Right lobe of liver (tissue), 6 donors: ENCODE measurements at regions not wholly inside any gene's neighbourhood (a gene's known extent, or its start where the extent isn't known, plus 50 kb on each side); places are given as distances from the start of the nearest gene placed in this dataset.

Experiments
- ATAC-seq, 4 donors: fragments of 200-7000 bp; cut with Tn5 transposase; one replicate each; pipeline ENCODE4 v1.9.1; 2020; ENCODE audit warnings: mild to moderate bottlenecking in 4 of 4, moderate library complexity in 4 of 4
- DNase-seq, 3 donors: peaks; one replicate each; pipeline ENCODE4 v3.0.0-alpha.2; 2020
- H3K27ac ChIP-seq, 3 donors: fragments of 200-600 bp; one replicate each; pipeline ENCODE4 v1.8.0; 2022
- H3K27me3 ChIP-seq, 2 donors: fragments of 200-600 bp; one replicate each; pipeline ENCODE4 v1.8.0; 2022
- H3K36me3 ChIP-seq, 4 donors: fragments of 200-600 bp; sonication (generic) in 1 of 4; one replicate each; pipeline versions ENCODE4 v1.5.1 to v1.8.0; 2017 to 2022; ENCODE audit warnings: control low read depth in 1 of 4
- H3K4me1 ChIP-seq, 4 donors: fragments of 200-600 bp; sonication (generic) in 1 of 4; one replicate each; pipeline versions ENCODE4 v1.5.1 to v1.8.0; 2017 to 2022; ENCODE audit warnings: control low read depth in 1 of 4
- H3K4me3 ChIP-seq, 3 donors: fragments of 200-600 bp; one replicate each; pipeline ENCODE4 v1.8.0; 2022
- H3K9me3 ChIP-seq, 4 donors: fragments of 200-600 bp; sonication (generic) in 1 of 4; one replicate each; pipeline versions ENCODE4 v1.5.1 to v1.8.0; 2017 to 2022; ENCODE audit warnings: control low read depth in 1 of 4
- POLR2A ChIP-seq: fragments of 450-650 bp; IDR thresholded peaks from one replicate; pipeline ENCODE4 v1.6.1; 2017; ENCODE audit warnings: antibody characterized with exemption, mild to moderate bottlenecking
- WGBS: methylation state at CpG from one replicate; pipeline ENCODE4 v1.1.6; 2018; ENCODE audit warnings: low coverage, low lambda C conversion rate; ENCODE audit not compliant: insufficient coverage; ENCODE audit errors: missing lambda C conversion rate; 5-methylcytosine and 5-hydroxymethylcytosine counted together
- intact Hi-C, 2 donors: fragments of 100-400 bp; cut with DNase I; formaldehyde crosslinking; loops; one replicate each; pipeline versions ENCODE4 v1.11.2 to v1.14.1; 2022
- TF ChIP-seq, protein P1 (sequence below), 4 donors: fragments of 200-600 bp in 3 of 4; fragments of 450-650 bp in 1 of 4; IDR thresholded peaks; one replicate each; pipeline versions ENCODE4 v1.5.1 to v1.8.0; 2016 to 2022; ENCODE audit warnings: antibody characterized with exemption in 4 of 4, mild to moderate bottlenecking in 2 of 4
- donor health status: DM: no; HTN: yes; CAD: no.
- donor health status: DM: no; HTN: no; CAD: no.
- donor health status: DM: no; HTN: no; CAD: no.
- donor health status: DM: no; HTN: yes; CAD: no.
- donor health status: DM: no; HTN: yes; CAD: no.

GRCh38 chr5:71806711-71807110 is 87.6 kb downstream of the CARTPT start:
- WGBS: 62% methylated on average over 1 of the region's 1 CpG
- Histone ChIP-seq H3K9me3 (no peaks in the 10 kb centered on the region), H3K36me3 (no peaks in the 10 kb centered on the region), H3K4me1 (no peaks in the 10 kb centered on the region), H3K27ac (no peak overlapping the region), H3K27me3 (no peaks in the 10 kb centered on the region), H3K4me3 (no peak overlapping the region)
- DNase-seq: no peak
- intact Hi-C loops: no loop called here
- ATAC-seq: no peak
- TF ChIP-seq POLR2A: no peak
- TF ChIP-seq, protein P1, sequence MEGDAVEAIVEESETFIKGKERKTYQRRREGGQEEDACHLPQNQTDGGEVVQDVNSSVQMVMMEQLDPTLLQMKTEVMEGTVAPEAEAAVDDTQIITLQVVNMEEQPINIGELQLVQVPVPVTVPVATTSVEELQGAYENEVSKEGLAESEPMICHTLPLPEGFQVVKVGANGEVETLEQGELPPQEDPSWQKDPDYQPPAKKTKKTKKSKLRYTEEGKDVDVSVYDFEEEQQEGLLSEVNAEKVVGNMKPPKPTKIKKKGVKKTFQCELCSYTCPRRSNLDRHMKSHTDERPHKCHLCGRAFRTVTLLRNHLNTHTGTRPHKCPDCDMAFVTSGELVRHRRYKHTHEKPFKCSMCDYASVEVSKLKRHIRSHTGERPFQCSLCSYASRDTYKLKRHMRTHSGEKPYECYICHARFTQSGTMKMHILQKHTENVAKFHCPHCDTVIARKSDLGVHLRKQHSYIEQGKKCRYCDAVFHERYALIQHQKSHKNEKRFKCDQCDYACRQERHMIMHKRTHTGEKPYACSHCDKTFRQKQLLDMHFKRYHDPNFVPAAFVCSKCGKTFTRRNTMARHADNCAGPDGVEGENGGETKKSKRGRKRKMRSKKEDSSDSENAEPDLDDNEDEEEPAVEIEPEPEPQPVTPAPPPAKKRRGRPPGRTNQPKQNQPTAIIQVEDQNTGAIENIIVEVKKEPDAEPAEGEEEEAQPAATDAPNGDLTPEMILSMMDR (IDR thresholded peaks at IDR 0.05): no peak

- no peak overlapping the region for H3K4me3 ChIP-seq
- 69% methylated on average over 4 of the region's 4 CpGs for WGBS
- DNase-seq (no peak), ATAC-seq (no peak)
- H3K27me3 ChIP-seq: no peaks in the 10 kb centered on the region
- no peaks in the 10 kb centered on the region for H3K4me1 ChIP-seq
- intact Hi-C loops: no loop called here
- H3K27ac ChIP-seq: no peak overlapping the region
- TF ChIP-seq, protein P1 (IDR thresholded peaks at IDR 0.05): no peak
- no peak for TF ChIP-seq POLR2A
- no peaks in the 10 kb centered on the region for H3K36me3 ChIP-seq
- no peaks in the 10 kb centered on the region for H3K9me3 ChIP-seq
Measured at GRCh38 chr5:71807909-71808308, 88.8 kb downstream of the CARTPT start.

DNA sequence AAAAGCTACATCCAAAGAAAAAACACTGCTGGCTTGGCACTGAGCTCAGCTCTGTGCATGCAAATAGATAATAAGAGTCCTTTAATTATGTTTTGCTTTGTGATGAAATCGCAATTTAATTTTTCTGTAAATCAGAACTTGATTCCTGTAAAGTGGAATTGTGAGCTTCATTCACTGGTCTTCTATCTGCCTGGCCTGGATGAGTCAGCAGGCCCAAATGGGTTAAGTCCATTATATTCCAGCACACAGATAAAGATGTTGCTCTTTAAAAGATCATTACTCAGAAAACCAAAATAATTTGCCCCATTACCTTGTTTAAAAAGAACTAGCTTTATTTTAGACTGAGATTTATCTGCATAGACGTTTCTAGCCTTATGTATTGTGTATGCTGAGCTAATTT is 90.4 kb downstream of the CARTPT start:
- Histone ChIP-seq H3K27ac (no peak overlapping the region), H3K36me3 (no peaks in the 10 kb centered on the region), H3K27me3 (no peaks in the 10 kb centered on the region), H3K4me1 (no peaks in the 10 kb centered on the region), H3K9me3 (no peaks in the 10 kb centered on the region), H3K4me3 (no peak overlapping the region)
- DNase-seq: no peak
- ATAC-seq: no peak
- intact Hi-C loops: no loop called here
- TF ChIP-seq POLR2A: no peak
- TF ChIP-seq, protein P1 (IDR thresholded peaks at IDR 0.05): no peak
- WGBS: 55% methylated on average over 2 of the region's 2 CpGs

GRCh38 chr5:71810023-71810422 is 90.9 kb downstream of the CARTPT start:
- WGBS: 54% methylated on average over 3 of the region's 9 CpGs
- Histone ChIP-seq H3K27me3 (no peaks in the 10 kb centered on the region), H3K36me3 (no peaks in the 10 kb centered on the region), H3K4me1 (no peaks in the 10 kb centered on the region), H3K4me3 (no peak overlapping the region), H3K27ac (no peak overlapping the region), H3K9me3 (no peaks in the 10 kb centered on the region)
- ATAC-seq (no peak), DNase-seq (no peak)
- intact Hi-C loops: no loop called here
- no peak for TF ChIP-seq POLR2A
- TF ChIP-seq, protein P1 (IDR thresholded peaks at IDR 0.05): no peak

DNA sequence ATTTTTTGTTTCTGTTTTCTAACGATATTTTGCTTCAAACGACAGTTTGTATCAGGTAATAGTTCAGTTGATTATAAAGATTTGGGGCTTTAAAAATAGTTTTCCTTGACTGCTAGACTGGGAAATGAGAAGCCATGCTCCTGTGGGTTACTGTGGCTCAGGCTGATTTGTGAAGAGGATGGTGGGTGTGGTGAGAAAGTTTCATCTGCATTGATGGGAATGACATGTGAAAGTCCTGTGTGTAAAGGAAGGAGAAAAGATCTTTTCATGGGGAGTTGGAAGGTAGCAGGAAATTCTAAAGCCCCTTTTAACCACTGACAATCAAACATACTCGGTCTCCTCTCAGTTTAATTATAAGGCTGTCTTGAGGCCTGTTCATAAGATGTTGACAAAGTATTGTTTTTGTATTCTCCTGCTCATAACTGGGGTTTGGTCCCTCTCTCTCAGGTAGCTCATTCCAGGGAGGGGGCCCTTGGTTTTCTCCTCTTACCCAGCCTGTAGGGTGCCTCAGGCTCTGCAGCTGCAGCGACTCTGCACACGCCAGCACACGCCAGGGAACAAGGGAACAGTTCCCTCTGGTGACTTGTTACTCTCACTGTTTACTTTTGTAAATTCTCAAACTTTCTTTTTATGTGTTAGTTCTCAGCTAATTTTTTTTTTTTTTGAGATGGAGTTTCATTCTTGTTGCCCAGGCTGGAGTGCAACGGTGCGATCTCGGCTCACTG is 91.6 kb downstream of the CARTPT start:
- DNase-seq (no peak), ATAC-seq (no peak)
- H3K36me3 ChIP-seq: no peaks in the 10 kb centered on the region
- intact Hi-C loops: no loop called here
- no peak for TF ChIP-seq POLR2A
- TF ChIP-seq, protein P1 (IDR thresholded peaks at IDR 0.05): no peak
- H3K4me1 ChIP-seq: no peaks in the 10 kb centered on the region
- H3K27ac ChIP-seq: no peak overlapping the region
- no peaks in the 10 kb centered on the region for H3K27me3 ChIP-seq
- H3K9me3 ChIP-seq: no peaks in the 10 kb centered on the region
- H3K4me3 ChIP-seq: no peak overlapping the region
- 68% methylated on average over 9 of the region's 9 CpGs for WGBS
